ENCODE measurements at regions not wholly inside any gene's neighbourhood (a gene's known extent, or its start where the extent isn't known, plus 50 kb on each side); places are given as distances from the start of the nearest gene placed in this dataset.

- no peak overlapping the region for H3K4me3 ChIP-seq (ENCODE audit: low read depth, low read length)
- no peak for DNase-seq (ENCODE audit: low read depth)
- no peak for TF ChIP-seq CTCF (IDR thresholded peaks at IDR 0.05; ENCODE audit: insufficient read depth, low read depth, low read length, missing control alignments)
Observed at GRCh38 chr7:47643716-47644400, 61.9 kb upstream of the TNS3 start.

GRCh38 chr7:47640265-47640664 is 58.4 kb upstream of the TNS3 start:
- no peak overlapping the region for H3K4me3 ChIP-seq (ENCODE audit: low read depth, low read length)
- no peak for DNase-seq (ENCODE audit: low read depth)
- no peak for TF ChIP-seq CTCF (IDR thresholded peaks at IDR 0.05; ENCODE audit: insufficient read depth, low read depth, low read length, missing control alignments)

- no peak for TF ChIP-seq CTCF (IDR thresholded peaks at IDR 0.05; ENCODE audit: insufficient read depth, low read depth, low read length, missing control alignments)
- no peak for DNase-seq (ENCODE audit: low read depth)
Observed at GRCh38 chr7:47639495-47640110, 57.7 kb upstream of the TNS3 start.

GRCh38 chr7:47638679-47639315 is 56.9 kb upstream of the TNS3 start:
- no peak for TF ChIP-seq CTCF (IDR thresholded peaks at IDR 0.05; ENCODE audit: insufficient read depth, low read depth, low read length, missing control alignments)
- no peak for DNase-seq (ENCODE audit: low read depth)
- no peak overlapping the region for H3K4me3 ChIP-seq (ENCODE audit: low read depth, low read length)

More at GRCh38 chr7:47639495-47640110, 57.7 kb upstream of the TNS3 start:
- no peak overlapping the region for H3K4me3 ChIP-seq (ENCODE audit: low read depth, low read length)

GRCh38 chr7:47636433-47637175 is 54.7 kb upstream of the TNS3 start:
- TF ChIP-seq CTCF (IDR thresholded peaks at IDR 0.05; ENCODE audit: insufficient read depth, low read depth, low read length, missing control alignments), result no peak
- H3K4me3 ChIP-seq (ENCODE audit: low read depth, low read length), result no peak overlapping the region
- DNase-seq (ENCODE audit: low read depth), result no peak

GRCh38 chr7:47636081-47636432 is 54.1 kb upstream of the TNS3 start:
- TF ChIP-seq CTCF (IDR thresholded peaks at IDR 0.05; ENCODE audit: insufficient read depth, low read depth, low read length, missing control alignments), result no peak
- DNase-seq (ENCODE audit: low read depth), result no peak
- no peak overlapping the region for H3K4me3 ChIP-seq (ENCODE audit: low read depth, low read length)
